ENCODE measurements at regions not wholly inside any gene's neighbourhood (a gene's known extent, or its start where the extent isn't known, plus 50 kb on each side); places are given as distances from the start of the nearest gene placed in this dataset.

DNA sequence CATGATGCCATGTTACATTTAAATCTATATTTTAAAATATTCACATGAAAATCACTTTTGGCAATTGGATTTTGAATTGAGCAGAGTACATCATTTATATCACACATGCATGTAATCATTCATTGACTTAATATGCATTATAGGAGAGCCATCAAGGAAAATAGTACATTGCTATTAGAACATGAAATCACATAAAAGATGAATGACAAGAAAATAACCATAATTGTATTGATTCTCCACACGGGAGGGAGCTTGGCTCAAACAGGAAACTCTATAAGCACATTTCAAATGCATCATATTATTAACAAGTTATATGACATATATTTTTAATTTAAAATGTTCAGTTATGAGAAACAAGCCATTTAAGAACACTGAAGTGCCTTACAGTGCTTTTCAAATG, 208.6 kb upstream of the PRR20A start:
- Mint-ChIP-seq H3K4me3 (no peak overlapping the region), H3K9me3 (peaks cover 15 to 23% of the 10 kb centered on the region in 2 donors), H3K27me3 (ENCODE audit: low read depth in 2 of 2) (no peaks in the 10 kb centered on the region), H3K4me1 (no peaks in the 10 kb centered on the region), H3K27ac (no peak overlapping the region), H3K36me3 (peaks cover 10% of the 10 kb centered on the region)
- ATAC-seq (no peak), DNase-seq (no peak)
- intact Hi-C loops (cut with micrococcal nuclease), result no loop called here
- WGBS (ENCODE audit: insufficient coverage), result no CpG with 5 or more reads among the region's 1 CpG
- H3K9me3 ChIP-seq (ENCODE audit: control insufficient read depth, insufficient read depth, low read length), result peaks cover 3% of the 10 kb centered on the region
- H3K36me3 ChIP-seq (ENCODE audit: control insufficient read depth, insufficient read depth, low read length), result no peaks in the 10 kb centered on the region
- H3K4me3 ChIP-seq (ENCODE audit: low read length), result no peak overlapping the region
- H3K4me1 ChIP-seq (ENCODE audit: control insufficient read depth, insufficient read depth, low read length), result no peaks in the 10 kb centered on the region
- TF ChIP-seq CTCF (IDR thresholded peaks at IDR 0.05), result no peak
- H3K27me3 ChIP-seq (ENCODE audit: control insufficient read depth, insufficient read depth, low read length), result no peaks in the 10 kb centered on the region
- H3K27ac ChIP-seq (ENCODE audit: low read length), result no peak overlapping the region

DNA sequence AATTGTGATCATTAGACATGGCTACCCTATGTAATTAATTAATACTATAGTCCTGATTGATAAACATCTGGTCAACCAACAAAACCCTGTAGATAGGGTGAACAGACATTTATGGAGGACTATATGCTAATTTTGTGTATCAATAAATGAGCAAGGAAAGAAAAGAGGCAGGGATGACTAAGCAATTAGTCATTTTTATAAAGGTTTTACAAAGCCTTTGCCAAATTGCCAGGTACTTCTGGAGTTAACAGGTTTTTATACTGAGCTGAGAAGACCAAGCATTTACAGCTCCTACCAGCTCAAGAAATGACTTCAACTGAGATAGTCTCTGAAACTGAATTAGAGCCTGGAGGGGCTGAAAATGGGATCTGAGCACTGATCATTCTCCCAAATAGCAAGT, 186.8 kb upstream of the PRR20A start:
- no peak overlapping the region for H3K27ac ChIP-seq (ENCODE audit: low read length)
- H3K36me3 ChIP-seq (ENCODE audit: control insufficient read depth, insufficient read depth, low read length), result no peaks in the 10 kb centered on the region
- intact Hi-C loops (cut with micrococcal nuclease), result no loop called here
- Mint-ChIP-seq H3K36me3 (no peaks in the 10 kb centered on the region), H3K27me3 (ENCODE audit: low read depth in 2 of 2) (no peaks in the 10 kb centered on the region), H3K4me1 (no peaks in the 10 kb centered on the region), H3K27ac (no peak overlapping the region), H3K9me3 (peaks cover 5% of the 10 kb centered on the region in 2 donors), H3K4me3 (no peak overlapping the region)
- no peaks in the 10 kb centered on the region for H3K4me1 ChIP-seq (ENCODE audit: control insufficient read depth, insufficient read depth, low read length)
- peaks cover 3% of the 10 kb centered on the region for H3K9me3 ChIP-seq (ENCODE audit: control insufficient read depth, insufficient read depth, low read length)
- ATAC-seq (no peak), DNase-seq (no peak)
- H3K4me3 ChIP-seq (ENCODE audit: low read length), result no peak overlapping the region
- H3K27me3 ChIP-seq (ENCODE audit: control insufficient read depth, insufficient read depth, low read length), result no peaks in the 10 kb centered on the region
- TF ChIP-seq CTCF (IDR thresholded peaks at IDR 0.05), result no peak

GRCh38 chr13:56975647-56976046, 165.1 kb upstream of the PRR20A start:
- WGBS (ENCODE audit: insufficient coverage), result 93% methylated on average over 1 of the region's 1 CpG
- ATAC-seq (no peak), DNase-seq (no peak)
- Histone ChIP-seq H3K27me3 (ENCODE audit: control insufficient read depth, insufficient read depth, low read length) (no peaks in the 10 kb centered on the region), H3K9me3 (ENCODE audit: control insufficient read depth, insufficient read depth, low read length) (peaks cover 13% of the 10 kb centered on the region), H3K4me3 (ENCODE audit: low read length) (no peak overlapping the region), H3K4me1 (ENCODE audit: control insufficient read depth, insufficient read depth, low read length) (no peaks in the 10 kb centered on the region), H3K27ac (ENCODE audit: low read length) (no peak overlapping the region), H3K36me3 (ENCODE audit: control insufficient read depth, insufficient read depth, low read length) (no peaks in the 10 kb centered on the region)
- Mint-ChIP-seq H3K27ac (no peak overlapping the region), H3K4me1 (no peaks in the 10 kb centered on the region), H3K4me3 (no peak overlapping the region), H3K36me3 (no peaks in the 10 kb centered on the region), H3K9me3 (peaks cover 10 to 23% of the 10 kb centered on the region in 2 donors), H3K27me3 (ENCODE audit: low read depth in 2 of 2) (no peaks in the 10 kb centered on the region)
- intact Hi-C loops (cut with micrococcal nuclease), result no loop called here
- TF ChIP-seq CTCF (IDR thresholded peaks at IDR 0.05), result no peak

DNA sequence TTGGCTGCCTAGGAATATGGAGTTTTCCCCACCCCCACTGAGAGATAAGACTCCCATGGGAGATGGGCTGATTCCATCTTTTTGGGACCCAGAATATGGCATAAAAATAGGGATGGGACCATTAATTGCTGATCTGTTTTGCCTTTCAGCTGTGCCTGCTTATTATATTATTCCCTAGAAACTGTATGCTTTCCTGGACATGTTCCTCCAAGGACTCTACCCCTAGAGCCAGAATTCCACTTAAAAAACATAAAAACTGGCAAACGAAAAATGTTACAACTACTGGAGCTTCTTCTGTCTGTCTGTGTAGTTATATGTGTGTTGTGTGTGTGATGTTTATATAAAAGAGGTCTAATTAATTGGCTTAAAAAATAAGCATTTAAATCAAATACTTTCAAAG, 159.9 kb upstream of the PRR20A start:
- no peaks in the 10 kb centered on the region for H3K36me3 ChIP-seq (ENCODE audit: control insufficient read depth, insufficient read depth, low read length)
- Mint-ChIP-seq H3K27me3 (ENCODE audit: low read depth in 2 of 2) (no peaks in the 10 kb centered on the region), H3K9me3 (peaks cover 5 to 8% of the 10 kb centered on the region in 2 donors), H3K36me3 (no peaks in the 10 kb centered on the region), H3K4me1 (no peaks in the 10 kb centered on the region), H3K27ac (no peak overlapping the region), H3K4me3 (no peak overlapping the region)
- H3K9me3 ChIP-seq (ENCODE audit: control insufficient read depth, insufficient read depth, low read length), result no peaks in the 10 kb centered on the region
- no peaks in the 10 kb centered on the region for H3K27me3 ChIP-seq (ENCODE audit: control insufficient read depth, insufficient read depth, low read length)
- no peak overlapping the region for H3K27ac ChIP-seq (ENCODE audit: low read length)
- no peak for DNase-seq
- WGBS (ENCODE audit: insufficient coverage), result no CpG with 5 or more reads among the region's 1 CpG
- no peak for ATAC-seq
- H3K4me1 ChIP-seq (ENCODE audit: control insufficient read depth, insufficient read depth, low read length), result no peaks in the 10 kb centered on the region
- H3K4me3 ChIP-seq (ENCODE audit: low read length), result no peak overlapping the region
- TF ChIP-seq CTCF (IDR thresholded peaks at IDR 0.05), result no peak
- intact Hi-C loops (cut with micrococcal nuclease), result no loop called here
